ENCODE measurements at regions not wholly inside any gene's neighbourhood (a gene's known extent, or its start where the extent isn't known, plus 50 kb on each side); places are given as distances from the start of the nearest gene placed in this dataset.

- TF ChIP-seq FOXM1 (IDR thresholded peaks at IDR 0.05; ENCODE audit: borderline replicate concordance, low read depth) (no peak), REST (IDR thresholded peaks at IDR 0.05; ENCODE audit: low read depth) (no peak), YY1 (IDR thresholded peaks at IDR 0.05; ENCODE audit: low read depth) (no peak), EP300 (IDR thresholded peaks at IDR 0.05; ENCODE audit: borderline replicate concordance) (no peak), RAD21 (IDR thresholded peaks at IDR 0.05; ENCODE audit: low read depth) (no peak), TAF1 (IDR thresholded peaks at IDR 0.05; ENCODE audit: low read depth) (no peak), CREB1 (IDR thresholded peaks at IDR 0.05; ENCODE audit: low read depth) (no peak), EGR1 (IDR thresholded peaks at IDR 0.05) (no peak), TEAD4 (IDR thresholded peaks at IDR 0.05) (no peak)
Measured at GRCh38 chr5:74268297-74268696, 372.2 kb downstream of the ENC1 start.
